Coronary artery (tissue), 2 donors: ENCODE measurements at regions not wholly inside any gene's neighbourhood (a gene's known extent, or its start where the extent isn't known, plus 50 kb on each side); places are given as distances from the start of the nearest gene placed in this dataset.

Experiments
- DNase-seq: peaks from one replicate; pipeline ENCODE4 v3.0.0-alpha.2; 2017; ENCODE audit warnings: low spot score
- H3K27ac ChIP-seq, 2 donors: fragments of 200-600 bp; sonication (generic); one replicate each; pipeline ENCODE4 v1.5.1; 2016 to 2019
- H3K4me3 ChIP-seq: fragments of 200-600 bp; sonication (generic); 2 replicates; pipeline ENCODE4 v1.5.1; 2016; ENCODE audit warnings: mild to moderate bottlenecking, moderate library complexity
- TF ChIP-seq, protein P1 (sequence below): fragments of 200-600 bp; sonication (generic); IDR thresholded peaks from one replicate; pipeline ENCODE4 v1.5.1; 2019; ENCODE audit warnings: antibody characterized with exemption

DNA sequence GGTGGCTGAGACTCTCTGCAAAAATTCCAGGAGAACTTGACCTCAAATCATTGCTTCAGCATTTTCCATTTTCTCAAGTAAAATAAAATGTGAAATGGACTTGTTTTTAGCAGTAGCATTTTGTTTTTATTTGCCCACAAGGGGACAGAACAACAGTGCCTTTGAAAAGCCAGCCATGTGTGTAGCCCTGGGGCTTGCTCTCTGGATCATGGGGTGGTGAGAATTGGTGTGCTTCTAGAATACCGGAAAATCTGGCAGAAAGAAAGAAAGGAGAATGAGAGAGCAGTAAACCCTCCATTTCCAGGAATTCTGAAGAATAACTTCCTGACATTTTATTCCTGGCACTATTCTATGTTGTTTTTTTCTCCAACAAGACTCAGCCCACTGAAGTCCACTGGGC is 254.7 kb upstream of the MOCS1 start:
- no peak for DNase-seq
- H3K4me3 ChIP-seq, result no peak overlapping the region
- TF ChIP-seq, protein P1, sequence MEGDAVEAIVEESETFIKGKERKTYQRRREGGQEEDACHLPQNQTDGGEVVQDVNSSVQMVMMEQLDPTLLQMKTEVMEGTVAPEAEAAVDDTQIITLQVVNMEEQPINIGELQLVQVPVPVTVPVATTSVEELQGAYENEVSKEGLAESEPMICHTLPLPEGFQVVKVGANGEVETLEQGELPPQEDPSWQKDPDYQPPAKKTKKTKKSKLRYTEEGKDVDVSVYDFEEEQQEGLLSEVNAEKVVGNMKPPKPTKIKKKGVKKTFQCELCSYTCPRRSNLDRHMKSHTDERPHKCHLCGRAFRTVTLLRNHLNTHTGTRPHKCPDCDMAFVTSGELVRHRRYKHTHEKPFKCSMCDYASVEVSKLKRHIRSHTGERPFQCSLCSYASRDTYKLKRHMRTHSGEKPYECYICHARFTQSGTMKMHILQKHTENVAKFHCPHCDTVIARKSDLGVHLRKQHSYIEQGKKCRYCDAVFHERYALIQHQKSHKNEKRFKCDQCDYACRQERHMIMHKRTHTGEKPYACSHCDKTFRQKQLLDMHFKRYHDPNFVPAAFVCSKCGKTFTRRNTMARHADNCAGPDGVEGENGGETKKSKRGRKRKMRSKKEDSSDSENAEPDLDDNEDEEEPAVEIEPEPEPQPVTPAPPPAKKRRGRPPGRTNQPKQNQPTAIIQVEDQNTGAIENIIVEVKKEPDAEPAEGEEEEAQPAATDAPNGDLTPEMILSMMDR, result no peak
- no peak overlapping the region for H3K27ac ChIP-seq

DNA sequence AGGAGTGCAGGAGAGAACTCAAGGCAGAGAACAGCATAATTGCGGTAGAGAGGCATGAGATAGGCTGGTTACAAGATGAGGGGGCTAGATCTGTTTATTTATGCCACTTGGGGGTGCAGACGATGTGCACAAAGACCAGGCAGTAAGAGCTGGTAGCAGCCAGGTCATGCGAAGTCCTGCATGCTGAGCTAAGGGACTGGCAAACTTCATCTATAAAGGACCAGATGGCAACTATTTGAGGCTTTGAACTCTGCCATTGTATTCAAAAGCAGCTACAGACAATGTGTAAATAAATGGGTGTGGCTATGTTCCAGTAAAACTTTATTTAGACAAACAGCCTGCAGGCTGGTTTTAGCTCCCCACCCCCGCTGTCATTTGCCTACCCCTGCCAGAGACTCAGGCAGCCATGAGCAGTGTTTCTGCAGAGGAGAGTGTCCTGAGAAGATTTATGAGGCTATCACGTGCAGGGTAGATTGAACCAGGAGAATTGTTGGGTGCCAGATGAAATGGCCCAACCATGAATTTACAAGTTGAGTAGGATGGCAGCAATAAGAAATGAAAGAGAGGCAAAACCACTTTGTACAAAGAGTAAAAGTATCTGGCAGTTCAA is 253.4 kb upstream of the MOCS1 start:
- Histone ChIP-seq H3K4me3 (no peak overlapping the region), H3K27ac (no peak overlapping the region)
- no peak for DNase-seq
- TF ChIP-seq, protein P1, result no peak

DNA sequence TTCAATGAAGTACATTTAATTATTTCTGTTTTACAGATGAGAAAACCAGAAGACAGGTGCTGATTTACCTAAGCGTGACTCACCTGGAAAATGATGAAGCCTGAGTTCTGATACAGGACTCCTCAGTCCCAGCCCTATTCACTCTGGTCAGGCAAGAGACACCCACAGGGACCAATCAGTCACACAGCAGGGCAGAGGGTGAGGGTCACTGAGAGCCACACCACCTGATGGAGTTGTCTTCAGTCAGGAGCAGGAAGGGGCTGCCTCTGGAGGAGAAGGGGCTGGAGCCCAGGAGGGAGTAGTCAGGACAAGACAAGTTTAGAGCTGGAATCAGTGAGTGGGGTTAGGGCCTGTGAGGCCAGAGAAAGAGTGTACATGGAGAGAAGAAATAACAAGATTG is 251.2 kb upstream of the MOCS1 start:
- peak; percentile 57 for DNase-seq
- Histone ChIP-seq H3K4me3 (no peak overlapping the region), H3K27ac (no peak overlapping the region)
- TF ChIP-seq, protein P1, result no peak

DNA sequence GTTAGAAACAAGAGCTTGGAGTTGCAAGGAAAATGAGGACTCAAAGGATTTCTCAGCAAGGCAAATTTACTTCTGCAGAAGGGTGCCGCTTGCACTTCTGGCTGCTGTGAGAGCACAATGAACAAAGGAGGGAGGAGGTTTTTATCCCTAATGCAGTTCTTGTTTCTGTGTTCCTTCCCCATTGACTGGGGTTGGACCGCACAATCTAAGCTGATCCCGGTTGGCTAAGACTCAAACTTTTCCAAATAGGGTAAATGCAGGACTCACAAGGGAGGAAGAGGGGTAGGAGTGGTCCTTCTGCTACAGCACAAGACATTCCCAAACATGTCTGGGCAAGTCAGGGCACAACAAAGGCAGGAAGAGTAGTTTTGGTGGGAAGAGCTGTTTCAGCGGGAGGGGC is 249.6 kb upstream of the MOCS1 start:
- TF ChIP-seq, protein P1, result no peak
- DNase-seq, result peak; percentile 14
- H3K4me3 ChIP-seq, result no peak overlapping the region
- H3K27ac ChIP-seq, result no peak overlapping the region

DNA sequence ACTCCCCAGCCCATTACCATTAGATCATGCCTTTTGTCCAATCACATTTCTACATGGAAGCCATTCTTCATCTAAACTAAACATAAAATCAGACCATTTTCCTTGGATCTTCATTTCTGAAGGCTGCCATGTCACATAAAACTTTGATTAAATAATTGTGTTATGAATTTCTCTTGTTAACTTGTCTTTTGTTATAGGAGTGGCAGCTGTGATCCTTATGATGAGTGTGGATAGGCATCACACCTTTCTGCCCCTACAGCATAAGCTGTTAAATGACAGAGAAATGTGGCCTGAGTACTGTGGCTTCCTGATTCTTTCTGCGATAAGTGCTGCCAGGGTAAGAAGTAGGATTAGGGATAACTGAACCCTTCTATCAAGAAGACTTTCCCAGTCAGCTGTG is 247.1 kb upstream of the MOCS1 start:
- DNase-seq, result no peak
- no peak overlapping the region for H3K4me3 ChIP-seq
- no peak overlapping the region for H3K27ac ChIP-seq
- TF ChIP-seq, protein P1, result no peak

DNA sequence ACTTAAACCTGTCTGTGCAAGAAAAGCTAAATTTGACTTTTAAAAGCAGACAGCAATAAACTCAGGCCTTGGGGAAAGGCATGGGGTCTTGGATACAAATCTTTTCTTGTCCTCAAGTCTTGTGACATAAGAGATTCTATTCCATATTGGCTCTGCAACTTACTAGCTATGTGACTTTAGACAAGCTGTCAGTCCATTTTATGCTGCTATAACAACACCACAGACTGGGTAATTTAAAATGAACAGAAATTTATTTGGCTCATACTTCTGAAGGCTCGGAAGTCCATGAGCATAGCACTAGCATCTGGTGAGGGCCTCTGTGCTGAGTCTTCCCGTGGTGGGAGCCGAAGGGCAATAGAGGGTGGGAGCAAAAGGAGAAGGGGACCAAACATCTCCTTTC is 246.0 kb upstream of the MOCS1 start:
- no peak overlapping the region for H3K4me3 ChIP-seq
- no peak for DNase-seq
- TF ChIP-seq, protein P1, result no peak
- H3K27ac ChIP-seq, result no peak overlapping the region

DNA sequence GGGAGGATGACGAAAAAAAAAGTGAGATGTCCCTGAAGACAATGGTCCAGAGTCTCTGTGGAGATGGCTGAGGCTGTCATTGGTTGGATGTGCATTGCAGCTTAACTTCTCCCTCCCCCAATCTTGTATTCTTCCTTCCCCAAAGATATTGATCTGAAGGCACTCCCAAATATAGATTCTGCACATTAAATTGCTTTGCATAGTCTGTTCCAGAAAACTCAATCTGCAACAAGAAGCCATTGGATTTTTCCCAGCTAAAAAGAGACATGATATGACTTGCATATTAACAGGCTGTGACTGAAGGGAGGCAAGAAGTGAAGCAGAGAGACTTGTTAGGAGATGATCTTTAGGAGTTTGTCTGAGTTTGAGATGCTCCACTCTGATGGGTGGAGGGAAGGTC is 245.2 kb upstream of the MOCS1 start:
- no peak overlapping the region for H3K4me3 ChIP-seq
- no peak for DNase-seq
- TF ChIP-seq, protein P1, result no peak
- H3K27ac ChIP-seq, result no peak overlapping the region
